RWPE1 (cell line): ENCODE measurements at regions not wholly inside any gene's neighbourhood (a gene's known extent, or its start where the extent isn't known, plus 50 kb on each side); places are given as distances from the start of the nearest gene placed in this dataset.

Source experiments
- CTCF ChIA-PET: fragments of 350-600 bp; sonication (Branson Sonifier 250); formaldehyde crosslinking; extraction: SDS; loops from one replicate; lab custom pipeline; 2021; lab: Yijun Ruan, JAX
- POLR2A ChIA-PET: fragments of 400-600 bp; formaldehyde crosslinking; extraction: SDS; loops from one replicate; lab custom pipeline; 2020; ENCODE audit warnings: antibody characterized with exemption; ENCODE audit not compliant: low non-redundant PET; lab: Yijun Ruan, JAX
- DNase-seq: peaks from one replicate; pipeline ENCODE4 v3.0.0; 2012; ENCODE audit warnings: low spot score
- H3K27ac ChIP-seq: fragments of 450-650 bp; 2 replicates; pipeline ENCODE4 v1.5.1; 2017
- TF ChIP-seq, protein P1 (sequence below): fragments of 450-650 bp; conservative IDR thresholded peaks from 2 replicates; pipeline ENCODE4 v1.5.1; 2017; ENCODE audit warnings: low read depth, mild to moderate bottlenecking

DNA sequence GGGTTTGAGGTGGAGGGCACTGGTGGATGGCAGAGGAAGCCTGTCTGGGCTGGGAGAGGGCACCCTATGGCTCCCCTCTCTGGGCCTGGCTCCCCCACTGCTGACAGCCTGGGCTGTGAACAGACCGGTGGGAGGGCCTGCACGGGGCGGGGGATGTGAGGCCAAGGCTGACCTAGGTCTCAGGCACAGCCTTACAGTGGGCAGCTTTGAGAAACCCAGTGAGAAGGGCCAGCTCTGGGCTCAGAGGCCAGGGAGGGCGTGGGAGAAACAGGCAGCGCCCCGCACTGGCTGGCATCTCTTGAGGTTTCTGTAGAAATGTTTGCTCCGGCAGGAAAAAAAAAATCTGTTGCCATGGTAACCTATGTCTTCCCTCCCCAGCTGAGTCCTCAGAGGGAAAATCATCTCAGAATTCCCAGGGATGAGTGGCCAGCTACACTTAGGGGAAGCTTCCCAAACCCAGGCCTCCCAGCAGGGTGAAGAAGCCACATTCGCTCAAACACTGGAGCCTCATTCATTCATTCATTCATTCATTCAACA, 71.7 kb upstream of the TAF1B start:
- TF ChIP-seq, protein P1, sequence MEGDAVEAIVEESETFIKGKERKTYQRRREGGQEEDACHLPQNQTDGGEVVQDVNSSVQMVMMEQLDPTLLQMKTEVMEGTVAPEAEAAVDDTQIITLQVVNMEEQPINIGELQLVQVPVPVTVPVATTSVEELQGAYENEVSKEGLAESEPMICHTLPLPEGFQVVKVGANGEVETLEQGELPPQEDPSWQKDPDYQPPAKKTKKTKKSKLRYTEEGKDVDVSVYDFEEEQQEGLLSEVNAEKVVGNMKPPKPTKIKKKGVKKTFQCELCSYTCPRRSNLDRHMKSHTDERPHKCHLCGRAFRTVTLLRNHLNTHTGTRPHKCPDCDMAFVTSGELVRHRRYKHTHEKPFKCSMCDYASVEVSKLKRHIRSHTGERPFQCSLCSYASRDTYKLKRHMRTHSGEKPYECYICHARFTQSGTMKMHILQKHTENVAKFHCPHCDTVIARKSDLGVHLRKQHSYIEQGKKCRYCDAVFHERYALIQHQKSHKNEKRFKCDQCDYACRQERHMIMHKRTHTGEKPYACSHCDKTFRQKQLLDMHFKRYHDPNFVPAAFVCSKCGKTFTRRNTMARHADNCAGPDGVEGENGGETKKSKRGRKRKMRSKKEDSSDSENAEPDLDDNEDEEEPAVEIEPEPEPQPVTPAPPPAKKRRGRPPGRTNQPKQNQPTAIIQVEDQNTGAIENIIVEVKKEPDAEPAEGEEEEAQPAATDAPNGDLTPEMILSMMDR, result no peak

DNA sequence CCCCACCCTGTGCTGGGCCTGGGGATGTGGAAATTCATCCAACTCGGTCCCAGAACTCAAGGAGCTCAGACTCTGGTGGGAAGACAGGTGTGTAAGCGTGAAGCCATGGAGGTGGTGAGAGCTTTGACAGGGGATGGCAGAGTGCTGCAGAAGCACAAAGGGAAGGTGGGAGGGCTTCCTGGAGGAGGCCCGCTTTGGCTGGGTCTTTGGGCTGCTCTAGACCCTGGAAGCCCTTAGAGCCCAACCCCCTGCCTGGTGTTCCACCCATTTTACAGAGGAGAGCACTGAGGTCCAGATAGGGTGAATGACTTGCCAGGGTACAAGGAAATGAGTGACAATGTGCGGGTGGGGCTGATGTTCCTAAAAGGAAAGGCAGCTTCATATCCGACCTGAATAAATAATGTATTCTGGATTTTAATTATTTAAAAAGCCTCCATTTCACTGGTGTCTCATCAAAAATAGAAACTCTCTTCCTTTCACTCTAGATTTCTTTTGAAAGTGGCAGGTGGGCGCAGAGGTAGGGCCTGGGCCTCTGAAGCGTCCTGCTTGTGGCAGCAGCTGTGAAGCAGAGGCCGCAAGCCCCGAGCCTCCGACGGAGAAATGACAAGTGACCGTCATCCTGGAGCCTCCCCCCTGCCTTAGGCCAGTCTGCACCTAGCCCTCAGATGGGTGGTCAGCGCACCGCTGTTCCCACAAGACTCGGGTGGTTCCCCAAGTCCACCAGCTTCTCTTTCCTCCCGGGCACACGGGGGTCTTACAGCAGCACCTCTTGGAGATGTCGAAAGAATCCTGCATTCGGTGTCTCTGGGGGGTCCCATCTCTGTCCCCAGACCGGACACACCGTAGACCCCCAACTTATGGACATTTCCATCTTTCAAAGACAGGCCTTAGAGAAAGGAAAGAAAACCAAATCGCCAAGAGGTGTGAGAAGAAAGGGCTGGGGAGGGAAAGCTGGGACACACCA, 71.0 kb upstream of the TAF1B start:
- POLR2A ChIA-PET, result no interaction called here
- TF ChIP-seq, protein P1, result no peak
- peak overlapping the region; percentile 85 for H3K27ac ChIP-seq
- DNase-seq, result no peak
- CTCF ChIA-PET, result interaction anchor here (0.9 to 2.9 kb wide), 2 partner anchors 27 to 41 kb away, joined by 3 to 19 read pairs; no protein-coding TSS in a partner anchor

More for the DNA sequence above, 71.7 kb upstream of the TAF1B start:
- H3K27ac ChIP-seq, result peak overlapping the region; percentile 85
- DNase-seq, result no peak
- CTCF ChIA-PET, result interaction anchor here (0.9 to 2.9 kb wide), 4 partner anchors 26 to 326 kb away, joined by 3 to 19 read pairs (median 4); no protein-coding TSS in a partner anchor
- POLR2A ChIA-PET, result no interaction called here

DNA sequence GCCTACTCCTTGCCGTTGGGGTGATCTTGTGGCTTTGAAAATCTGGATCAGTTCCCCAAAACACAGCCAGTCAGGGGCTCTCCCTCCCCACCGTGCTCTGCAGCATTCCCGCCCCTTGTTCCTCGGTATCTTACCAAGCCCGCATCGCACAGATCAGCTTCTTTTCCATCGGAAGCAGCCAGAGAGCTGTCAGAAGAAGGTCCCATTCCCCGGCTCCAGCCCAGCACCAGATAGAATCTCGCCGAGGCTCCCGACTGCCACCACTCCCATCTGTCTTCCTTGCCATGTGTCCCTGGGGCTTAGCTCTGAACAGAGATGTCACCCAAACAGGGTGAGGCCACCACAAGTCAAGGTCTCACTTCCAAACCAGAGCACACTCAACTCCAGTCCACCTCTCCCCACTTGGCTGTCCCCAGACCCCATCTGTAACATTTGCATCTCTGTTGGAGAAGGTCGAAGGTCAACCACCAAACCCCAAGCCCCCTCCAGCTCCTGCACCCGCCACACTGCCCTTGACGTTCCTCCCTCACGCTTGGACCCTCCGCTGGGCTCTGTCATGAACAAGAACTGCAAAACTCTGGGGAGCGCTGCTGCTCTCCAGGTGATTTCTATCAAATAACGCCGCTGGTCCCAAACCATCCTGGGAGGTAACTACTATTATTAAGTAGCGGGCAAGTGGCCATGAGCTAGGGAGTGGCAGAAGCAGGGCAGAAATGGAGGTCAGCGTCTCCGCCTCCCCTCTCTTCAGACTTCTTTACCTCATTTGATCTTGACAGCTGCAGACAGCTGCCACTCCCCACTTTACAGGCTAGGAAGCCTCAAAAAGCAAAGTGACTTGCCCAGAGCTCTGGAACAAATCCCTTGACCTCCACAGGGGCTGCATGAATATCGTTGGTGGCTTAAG, 70.0 kb upstream of the TAF1B start:
- TF ChIP-seq, protein P1, result no peak
- ChIA-PET POLR2A (no interaction called here), CTCF (interaction anchor here (0.5 kb wide), 1 partner anchor 143 kb away, joined by 3 read pairs; no protein-coding TSS in a partner anchor)
- DNase-seq, result no peak
- peak overlapping the region; percentile 8; the same call in 1 of the 2 replicates for H3K27ac ChIP-seq

DNA sequence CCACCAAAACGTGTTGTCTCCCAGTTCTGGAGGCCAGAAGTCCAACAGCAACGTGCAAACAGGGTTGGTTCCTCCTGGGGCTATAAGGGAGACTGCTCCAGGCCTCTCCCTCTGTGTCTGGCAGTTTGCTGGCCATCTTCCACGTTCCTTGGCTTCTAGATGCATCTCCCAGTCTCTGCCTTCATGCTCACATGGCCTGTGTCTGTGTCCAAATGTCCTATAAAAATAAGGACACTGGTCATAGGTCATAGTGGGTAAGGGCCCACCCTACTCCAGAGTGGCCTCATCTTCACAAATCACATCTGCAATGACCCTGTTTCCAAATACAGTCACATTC, 69.4 kb upstream of the TAF1B start:
- CTCF ChIA-PET, result interaction anchor here (0.5 kb wide), 1 partner anchor 144 kb away, joined by 3 read pairs; no protein-coding TSS in a partner anchor
- POLR2A ChIA-PET, result no interaction called here
- TF ChIP-seq, protein P1, result no peak

DNA sequence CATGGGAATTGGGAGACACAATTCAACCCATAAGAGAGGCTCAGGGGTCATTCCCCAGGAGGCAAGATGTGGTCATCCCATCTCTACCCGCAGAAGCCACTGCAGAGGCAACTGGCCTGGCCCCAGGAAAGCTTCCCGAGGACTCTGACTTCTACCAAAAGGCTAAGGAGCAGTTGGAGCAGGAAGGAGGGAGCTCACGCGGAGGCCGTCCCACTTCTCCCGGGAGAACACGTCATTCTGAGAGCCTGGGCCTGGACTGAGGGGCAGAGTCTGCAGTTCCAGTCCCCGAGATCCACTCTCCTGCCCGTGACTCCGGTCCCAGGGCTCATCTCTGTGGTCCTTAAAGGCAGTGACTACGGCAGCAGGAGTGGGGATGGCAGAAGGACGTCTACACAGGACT, 69.0 kb upstream of the TAF1B start:
- ChIA-PET POLR2A (no interaction called here), CTCF (interaction anchor here (0.7 kb wide), 1 partner anchor 218 kb away, joined by 5 read pairs; the partner anchor contains the start of gene ADAM17)
- TF ChIP-seq, protein P1, result no peak
- DNase-seq, result no peak
- H3K27ac ChIP-seq, result no peak overlapping the region

More for the DNA sequence above, 69.4 kb upstream of the TAF1B start:
- DNase-seq, result no peak
- H3K27ac ChIP-seq, result 0 out of 2 replicates have a peak overlapping the region, but pooled peaks have one; percentile 8
